ENCODE measurements at regions not wholly inside any gene's neighbourhood (a gene's known extent, or its start where the extent isn't known, plus 50 kb on each side); places are given as distances from the start of the nearest gene placed in this dataset.
"Not testable (repeated sequence)": the region's sequence is repeated elsewhere in the genome, so short reads cannot be mapped to it uniquely, and the experiment has no call there.

- TF ChIP-seq ISL1 (CRISPR knock-in tag; IDR thresholded peaks at IDR 0.05), result no peak
- TF ChIP-seq TOX (CRISPR knock-in tag; IDR thresholded peaks at IDR 0.05; ENCODE audit: borderline replicate concordance), result no peak
- TF ChIP-seq PPARA (CRISPR knock-in tag; IDR thresholded peaks at IDR 0.05; ENCODE audit: borderline replicate concordance), result no peak
- no peak for TF ChIP-seq ZFP3 (CRISPR knock-in tag; IDR thresholded peaks at IDR 0.05)
- no peak for TF ChIP-seq ZFP30 (CRISPR knock-in tag; IDR thresholded peaks at IDR 0.05)
- no peak for TF ChIP-seq TSHZ2 (CRISPR knock-in tag; IDR thresholded peaks at IDR 0.05)
- no peak for TF ChIP-seq RARB (CRISPR knock-in tag; IDR thresholded peaks at IDR 0.05)
- no peak for TF ChIP-seq ZNF8 (CRISPR knock-in tag; IDR thresholded peaks at IDR 0.05)
- TF ChIP-seq GLIS3 (CRISPR knock-in tag; IDR thresholded peaks at IDR 0.05), result no peak
- no peak for TF ChIP-seq BACH2 (CRISPR knock-in tag; IDR thresholded peaks at IDR 0.05; ENCODE audit: borderline replicate concordance)
- TF ChIP-seq ZNF70 (CRISPR knock-in tag; IDR thresholded peaks at IDR 0.05), result no peak
- no peak for ATAC-seq
Measured at GRCh38 chr4:117916728-117917127, 117.6 kb upstream of the NDST3 start.

GRCh38 chr4:117922311-117922710 is 112.0 kb upstream of the NDST3 start:
- not testable (repeated sequence) for ATAC-seq

DNA sequence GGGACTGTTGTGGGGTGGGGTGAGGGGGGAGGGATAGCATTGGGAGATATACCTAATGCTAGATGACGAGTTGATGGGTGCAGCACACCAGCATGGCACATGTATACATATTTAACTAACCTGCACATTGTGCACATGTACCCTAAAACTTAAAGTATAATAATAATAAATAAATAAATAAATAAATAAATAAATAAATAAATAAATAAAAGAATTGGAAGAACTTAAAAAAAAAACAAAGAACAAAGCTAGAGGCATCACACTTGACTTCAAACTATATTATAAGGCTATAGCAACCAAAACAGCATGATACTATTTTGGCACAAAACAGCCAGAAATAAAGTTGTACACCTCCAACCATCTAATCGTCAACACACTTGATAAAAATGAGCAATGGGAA is 106.5 kb upstream of the NDST3 start:
- not testable (repeated sequence) for ATAC-seq

DNA sequence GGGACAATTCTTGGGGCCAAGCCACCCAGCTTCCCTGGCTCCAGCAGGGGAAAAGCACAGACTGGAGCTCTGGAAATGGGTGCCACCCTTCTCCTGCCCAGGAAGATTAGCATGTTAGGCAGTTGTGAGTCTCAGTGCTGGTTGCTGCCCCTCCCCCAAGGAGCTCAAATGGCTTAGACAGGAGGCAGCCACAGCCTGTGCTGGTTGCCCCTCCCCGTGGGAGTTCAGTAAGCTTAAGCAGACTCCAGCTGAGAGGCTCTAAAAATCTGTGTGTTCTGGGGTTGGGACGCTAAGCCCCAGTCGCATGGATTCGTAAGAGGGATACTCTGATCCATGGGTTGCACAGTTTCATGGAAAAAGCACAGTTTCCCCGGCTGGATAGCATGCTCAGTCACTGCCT is 92.7 kb upstream of the NDST3 start:
- TF ChIP-seq ARNTL (CRISPR knock-in tag; IDR thresholded peaks at IDR 0.05; ENCODE audit: borderline replicate concordance, low read depth), result no peak
- TF ChIP-seq CSDC2 (CRISPR knock-in tag; IDR thresholded peaks at IDR 0.05), result no peak
- no peak for TF ChIP-seq PPARA (CRISPR knock-in tag; IDR thresholded peaks at IDR 0.05; ENCODE audit: borderline replicate concordance)
- no peak for TF ChIP-seq RARB (CRISPR knock-in tag; IDR thresholded peaks at IDR 0.05)
- TF ChIP-seq ZNF8 (CRISPR knock-in tag; IDR thresholded peaks at IDR 0.05), result no peak
- no peak for TF ChIP-seq BACH2 (CRISPR knock-in tag; IDR thresholded peaks at IDR 0.05; ENCODE audit: borderline replicate concordance)
- TF ChIP-seq ZC3H10 (CRISPR knock-in tag; IDR thresholded peaks at IDR 0.05), result no peak
- TF ChIP-seq, protein P1, sequence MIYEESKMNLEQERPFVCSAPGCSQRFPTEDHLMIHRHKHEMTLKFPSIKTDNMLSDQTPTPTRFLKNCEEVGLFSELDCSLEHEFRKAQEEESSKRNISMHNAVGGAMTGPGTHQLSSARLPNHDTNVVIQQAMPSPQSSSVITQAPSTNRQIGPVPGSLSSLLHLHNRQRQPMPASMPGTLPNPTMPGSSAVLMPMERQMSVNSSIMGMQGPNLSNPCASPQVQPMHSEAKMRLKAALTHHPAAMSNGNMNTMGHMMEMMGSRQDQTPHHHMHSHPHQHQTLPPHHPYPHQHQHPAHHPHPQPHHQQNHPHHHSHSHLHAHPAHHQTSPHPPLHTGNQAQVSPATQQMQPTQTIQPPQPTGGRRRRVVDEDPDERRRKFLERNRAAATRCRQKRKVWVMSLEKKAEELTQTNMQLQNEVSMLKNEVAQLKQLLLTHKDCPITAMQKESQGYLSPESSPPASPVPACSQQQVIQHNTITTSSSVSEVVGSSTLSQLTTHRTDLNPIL (CRISPR knock-in tag; IDR thresholded peaks at IDR 0.05; ENCODE audit: low read depth), result no peak
- TF ChIP-seq ZNF70 (CRISPR knock-in tag; IDR thresholded peaks at IDR 0.05), result no peak
- TF ChIP-seq, protein P2, sequence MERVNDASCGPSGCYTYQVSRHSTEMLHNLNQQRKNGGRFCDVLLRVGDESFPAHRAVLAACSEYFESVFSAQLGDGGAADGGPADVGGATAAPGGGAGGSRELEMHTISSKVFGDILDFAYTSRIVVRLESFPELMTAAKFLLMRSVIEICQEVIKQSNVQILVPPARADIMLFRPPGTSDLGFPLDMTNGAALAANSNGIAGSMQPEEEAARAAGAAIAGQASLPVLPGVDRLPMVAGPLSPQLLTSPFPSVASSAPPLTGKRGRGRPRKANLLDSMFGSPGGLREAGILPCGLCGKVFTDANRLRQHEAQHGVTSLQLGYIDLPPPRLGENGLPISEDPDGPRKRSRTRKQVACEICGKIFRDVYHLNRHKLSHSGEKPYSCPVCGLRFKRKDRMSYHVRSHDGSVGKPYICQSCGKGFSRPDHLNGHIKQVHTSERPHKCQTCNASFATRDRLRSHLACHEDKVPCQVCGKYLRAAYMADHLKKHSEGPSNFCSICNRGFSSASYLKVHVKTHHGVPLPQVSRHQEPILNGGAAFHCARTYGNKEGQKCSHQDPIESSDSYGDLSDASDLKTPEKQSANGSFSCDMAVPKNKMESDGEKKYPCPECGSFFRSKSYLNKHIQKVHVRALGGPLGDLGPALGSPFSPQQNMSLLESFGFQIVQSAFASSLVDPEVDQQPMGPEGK (CRISPR knock-in tag; IDR thresholded peaks at IDR 0.05; ENCODE audit: borderline replicate concordance), result no peak
- no peak for TF ChIP-seq ZFP30 (CRISPR knock-in tag; IDR thresholded peaks at IDR 0.05)
- TF ChIP-seq ESRRG (CRISPR knock-in tag; IDR thresholded peaks at IDR 0.05), result no peak
- TF ChIP-seq TSHZ2 (CRISPR knock-in tag; IDR thresholded peaks at IDR 0.05), result no peak
- TF ChIP-seq OSR1 (CRISPR knock-in tag; IDR thresholded peaks at IDR 0.05), result no peak
- TF ChIP-seq ZNF565 (CRISPR knock-in tag; conservative IDR thresholded peaks at IDR 0.05; ENCODE audit: low read depth), result no peak
- TF ChIP-seq, protein P3, sequence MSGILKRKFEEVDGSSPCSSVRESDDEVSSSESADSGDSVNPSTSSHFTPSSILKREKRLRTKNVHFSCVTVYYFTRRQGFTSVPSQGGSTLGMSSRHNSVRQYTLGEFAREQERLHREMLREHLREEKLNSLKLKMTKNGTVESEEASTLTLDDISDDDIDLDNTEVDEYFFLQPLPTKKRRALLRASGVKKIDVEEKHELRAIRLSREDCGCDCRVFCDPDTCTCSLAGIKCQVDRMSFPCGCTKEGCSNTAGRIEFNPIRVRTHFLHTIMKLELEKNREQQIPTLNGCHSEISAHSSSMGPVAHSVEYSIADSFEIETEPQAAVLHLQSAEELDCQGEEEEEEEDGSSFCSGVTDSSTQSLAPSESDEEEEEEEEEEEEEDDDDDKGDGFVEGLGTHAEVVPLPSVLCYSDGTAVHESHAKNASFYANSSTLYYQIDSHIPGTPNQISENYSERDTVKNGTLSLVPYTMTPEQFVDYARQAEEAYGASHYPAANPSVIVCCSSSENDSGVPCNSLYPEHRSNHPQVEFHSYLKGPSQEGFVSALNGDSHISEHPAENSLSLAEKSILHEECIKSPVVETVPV (CRISPR knock-in tag; IDR thresholded peaks at IDR 0.05), result no peak
- TF ChIP-seq GLIS3 (CRISPR knock-in tag; IDR thresholded peaks at IDR 0.05), result no peak
- no peak for TF ChIP-seq TCF4 (CRISPR knock-in tag; IDR thresholded peaks at IDR 0.05; ENCODE audit: borderline replicate concordance)
- no peak for TF ChIP-seq POU6F1 (CRISPR knock-in tag; IDR thresholded peaks at IDR 0.05; ENCODE audit: borderline replicate concordance, low read depth)
- no peak for ATAC-seq
